GM12878 (cell line): ENCODE measurements at regions not wholly inside any gene's neighbourhood (a gene's known extent, or its start where the extent isn't known, plus 50 kb on each side); places are given as distances from the start of the nearest gene placed in this dataset.

ENCODE experiments used
- EZH2 ChIP-seq: IDR thresholded peaks from 2 replicates; pipeline ENCODE4 v1.6.1; 2012; ENCODE audit warnings: low read depth, mild to moderate bottlenecking, control low read depth, inconsistent platforms, low read length, borderline replicate concordance; ENCODE audit not compliant: control insufficient read depth
- ZNF274 ChIP-seq: IDR thresholded peaks from one replicate; pipeline ENCODE4 v1.8.0; 2011; ENCODE audit not compliant: insufficient read length, insufficient read depth

- TF ChIP-seq ZNF274: no peak
- no peak for TF ChIP-seq EZH2
Measured at GRCh38 chr3:82217571-82217970, 456.1 kb upstream of the GBE1 start.
